HCEC 1CT (cell line): ENCODE measurements at regions not wholly inside any gene's neighbourhood (a gene's known extent, or its start where the extent isn't known, plus 50 kb on each side); places are given as distances from the start of the nearest gene placed in this dataset.

ENCODE experiments used
- DNase-seq: peaks from one replicate; pipeline ENCODE4 v3.0.0-alpha.2; 2017

GRCh38 chr6:139990026-139990686, 615.7 kb upstream of the CITED2 start:
- DNase-seq, result no peak

- no peak for DNase-seq
Observed at GRCh38 chr6:139988685-139989084, 614.2 kb upstream of the CITED2 start.

- DNase-seq, result no peak
Observed at GRCh38 chr6:139987091-139987490, 612.6 kb upstream of the CITED2 start.

- no peak for DNase-seq
Observed at GRCh38 chr6:139985236-139985815, 610.9 kb upstream of the CITED2 start.

GRCh38 chr6:139984317-139984716, 609.9 kb upstream of the CITED2 start:
- DNase-seq, result no peak

- peak; percentile 99 for DNase-seq
Observed at GRCh38 chr6:139983555-139984276, 609.3 kb upstream of the CITED2 start.

GRCh38 chr6:139982652-139983295, 608.3 kb upstream of the CITED2 start:
- DNase-seq, result peak; percentile 96

- DNase-seq, result peak; percentile 69
Observed at GRCh38 chr6:139982195-139982594, 607.7 kb upstream of the CITED2 start.

- DNase-seq, result peak; percentile 88
Observed at GRCh38 chr6:139981768-139982181, 607.3 kb upstream of the CITED2 start.

- DNase-seq, result peak; percentile 32
Observed at GRCh38 chr6:139981066-139981624, 606.7 kb upstream of the CITED2 start.

- DNase-seq, result peak; percentile 55
Observed at GRCh38 chr6:139980631-139981030, 606.2 kb upstream of the CITED2 start.

GRCh38 chr6:139979021-139979725, 604.7 kb upstream of the CITED2 start:
- DNase-seq, result no peak

- DNase-seq, result peak; percentile 93
Observed at GRCh38 chr6:139977887-139978332, 603.5 kb upstream of the CITED2 start.

GRCh38 chr6:139973669-139974344, 599.4 kb upstream of the CITED2 start:
- DNase-seq, result peak; percentile 91

- DNase-seq, result no peak
Observed at GRCh38 chr6:139972116-139972515, 597.7 kb upstream of the CITED2 start.

- DNase-seq, result peak; percentile 87
Observed at GRCh38 chr6:139970591-139970991, 596.1 kb upstream of the CITED2 start.

- peak; percentile 67 for DNase-seq
Observed at GRCh38 chr6:139967497-139967896, 593.0 kb upstream of the CITED2 start.

GRCh38 chr6:139965393-139965792, 590.9 kb upstream of the CITED2 start:
- no peak for DNase-seq

- DNase-seq, result no peak
Observed at GRCh38 chr6:139964737-139965136, 590.3 kb upstream of the CITED2 start.

- DNase-seq, result no peak
Observed at GRCh38 chr6:139962654-139963347, 588.4 kb upstream of the CITED2 start.

GRCh38 chr6:139961190-139961589, 586.7 kb upstream of the CITED2 start:
- no peak for DNase-seq
